Cardiac fibroblast (primary cell): ENCODE measurements at regions not wholly inside any gene's neighbourhood (a gene's known extent, or its start where the extent isn't known, plus 50 kb on each side); places are given as distances from the start of the nearest gene placed in this dataset.

Source experiments
- DNase-seq, 2 donors: peaks; one replicate each; pipeline versions ENCODE4 v3.0.0 to v3.0.0-alpha.2; 2010; ENCODE audit warnings: low read depth in 2 of 2
- H3K4me3 ChIP-seq, 2 donors: replicated peaks in 1 of 2; 1 replicate in 1 of 2; 2 replicates in 1 of 2; pipeline ENCODE4 v1.5.1; 2011; ENCODE audit warnings: low read depth in 2 of 2, low read length in 2 of 2, mild to moderate bottlenecking in 2 of 2, moderate library complexity in 1 of 2
- TF ChIP-seq, protein P1 (sequence below): IDR thresholded peaks from one replicate; pipeline ENCODE4 v1.5.1; 2011; ENCODE audit warnings: low read depth, mild to moderate bottlenecking, low read length, inconsistent platforms

DNA sequence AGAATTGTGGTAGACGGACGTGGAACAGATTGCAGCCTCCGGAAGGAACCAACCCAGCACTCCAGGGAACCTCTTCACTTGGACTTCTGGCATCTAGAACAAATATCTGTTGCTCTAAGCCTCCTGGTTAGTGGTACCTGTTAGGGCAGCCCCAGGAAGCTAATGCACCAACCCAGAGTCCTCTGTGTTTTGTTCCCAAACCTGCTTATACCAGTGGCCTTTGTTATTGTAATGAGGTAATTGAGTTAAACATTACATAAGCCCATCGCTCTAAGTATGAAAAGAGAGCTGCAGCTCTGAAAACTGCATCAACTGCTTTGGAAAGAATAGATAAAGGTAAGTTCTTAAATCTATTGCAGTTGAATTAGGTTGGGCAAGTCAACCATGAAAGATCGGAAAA lies 516.7 kb downstream of the NPHP4 start:
- TF ChIP-seq, protein P1, sequence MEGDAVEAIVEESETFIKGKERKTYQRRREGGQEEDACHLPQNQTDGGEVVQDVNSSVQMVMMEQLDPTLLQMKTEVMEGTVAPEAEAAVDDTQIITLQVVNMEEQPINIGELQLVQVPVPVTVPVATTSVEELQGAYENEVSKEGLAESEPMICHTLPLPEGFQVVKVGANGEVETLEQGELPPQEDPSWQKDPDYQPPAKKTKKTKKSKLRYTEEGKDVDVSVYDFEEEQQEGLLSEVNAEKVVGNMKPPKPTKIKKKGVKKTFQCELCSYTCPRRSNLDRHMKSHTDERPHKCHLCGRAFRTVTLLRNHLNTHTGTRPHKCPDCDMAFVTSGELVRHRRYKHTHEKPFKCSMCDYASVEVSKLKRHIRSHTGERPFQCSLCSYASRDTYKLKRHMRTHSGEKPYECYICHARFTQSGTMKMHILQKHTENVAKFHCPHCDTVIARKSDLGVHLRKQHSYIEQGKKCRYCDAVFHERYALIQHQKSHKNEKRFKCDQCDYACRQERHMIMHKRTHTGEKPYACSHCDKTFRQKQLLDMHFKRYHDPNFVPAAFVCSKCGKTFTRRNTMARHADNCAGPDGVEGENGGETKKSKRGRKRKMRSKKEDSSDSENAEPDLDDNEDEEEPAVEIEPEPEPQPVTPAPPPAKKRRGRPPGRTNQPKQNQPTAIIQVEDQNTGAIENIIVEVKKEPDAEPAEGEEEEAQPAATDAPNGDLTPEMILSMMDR: no peak
- no peak overlapping the region for H3K4me3 ChIP-seq
- no peak for DNase-seq

GRCh38 chr1:5473268-5473667 lies 519.0 kb downstream of the NPHP4 start:
- no peak overlapping the region for H3K4me3 ChIP-seq
- DNase-seq: no peak
- TF ChIP-seq, protein P1: no peak

DNA sequence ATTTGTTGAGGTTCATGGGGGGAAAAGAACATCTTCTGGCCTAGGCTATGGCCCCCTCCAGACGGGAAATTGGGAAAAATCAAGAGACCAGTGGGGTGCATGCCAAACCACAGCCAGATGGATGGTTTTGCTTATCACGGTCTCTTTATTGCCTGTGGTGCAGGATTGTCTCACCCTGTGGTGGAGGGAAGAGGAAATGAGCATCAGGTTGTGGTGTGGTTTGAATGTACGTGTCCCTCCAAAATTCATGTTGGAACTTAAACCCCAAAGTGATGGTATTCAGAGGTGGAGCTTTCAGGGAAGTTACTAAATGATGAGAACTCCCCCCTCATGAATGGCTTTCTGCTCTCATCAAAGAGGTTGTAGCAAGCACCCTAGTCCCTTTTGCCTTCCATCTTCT lies 525.7 kb downstream of the NPHP4 start:
- no peak overlapping the region for H3K4me3 ChIP-seq
- no peak for DNase-seq
- TF ChIP-seq, protein P1: no peak

GRCh38 chr1:5465281-5465711 lies 526.9 kb downstream of the NPHP4 start:
- TF ChIP-seq, protein P1: no peak
- no peak overlapping the region for H3K4me3 ChIP-seq
- no peak for DNase-seq

DNA sequence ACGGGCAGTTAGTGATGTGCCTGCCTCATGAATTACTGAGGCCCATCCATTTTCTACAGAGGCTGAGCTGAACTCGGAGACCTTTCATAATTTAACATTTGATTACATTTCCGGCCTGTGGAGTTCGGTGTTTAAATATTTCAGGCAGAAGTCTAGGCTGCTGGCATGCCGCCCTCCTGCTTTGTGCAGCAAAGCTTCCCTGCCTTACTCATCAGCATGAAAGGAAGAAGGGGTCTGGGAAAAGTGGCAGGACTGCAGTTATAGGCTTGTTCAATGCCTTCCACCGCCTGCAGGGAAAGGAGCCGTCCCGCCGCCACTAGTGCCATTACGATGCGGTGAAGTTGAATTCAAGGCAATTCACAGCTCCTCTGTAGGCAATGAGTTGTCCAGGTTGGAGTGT lies 527.9 kb downstream of the NPHP4 start:
- H3K4me3 ChIP-seq: no peak overlapping the region
- TF ChIP-seq, protein P1: no peak
- DNase-seq: no peak

DNA sequence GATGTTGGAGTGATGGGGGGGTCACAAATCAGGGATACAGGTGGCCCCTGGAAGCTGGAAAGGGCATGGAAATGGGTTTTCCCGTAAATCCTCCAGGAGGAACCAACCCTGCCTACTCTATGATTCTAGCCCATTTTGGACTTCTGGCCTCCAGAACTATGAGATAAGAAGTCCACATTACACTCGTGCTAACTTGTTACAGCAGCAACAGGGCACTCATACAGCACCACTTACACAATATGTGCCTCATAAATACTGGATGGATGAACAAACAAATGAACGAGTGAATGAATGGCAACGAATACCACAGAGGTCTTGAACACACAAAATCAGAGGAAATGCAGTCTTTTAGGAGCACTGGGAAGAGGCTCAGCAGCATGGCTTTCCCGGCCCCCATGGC lies 531.3 kb downstream of the NPHP4 start:
- H3K4me3 ChIP-seq: no peak overlapping the region
- no peak for DNase-seq
- TF ChIP-seq, protein P1: no peak

- DNase-seq: no peak
- H3K4me3 ChIP-seq: no peak overlapping the region
- TF ChIP-seq, protein P1: no peak
These were observed 532.2 kb downstream of the NPHP4 start for GRCh38 chr1:5459839-5460610.
